ENCODE measurements at regions not wholly inside any gene's neighbourhood (a gene's known extent, or its start where the extent isn't known, plus 50 kb on each side); places are given as distances from the start of the nearest gene placed in this dataset.

- TF ChIP-seq CTCF (IDR thresholded peaks at IDR 0.05) (no peak), ZFX (IDR thresholded peaks at IDR 0.05; ENCODE audit: borderline replicate concordance) (no peak)
These were observed 74.2 kb upstream of the MBOAT2 start for GRCh38 chr2:9077691-9078090.

Data from 22Rv1 (cell line).